B cell (primary cell): ENCODE measurements at regions not wholly inside any gene's neighbourhood (a gene's known extent, or its start where the extent isn't known, plus 50 kb on each side); places are given as distances from the start of the nearest gene placed in this dataset.

Experiments used
- ATAC-seq: fragments of 200-7000 bp; cut with Tn5 transposase; one replicate; pipeline ENCODE4 v1.10.0; 2021; ENCODE audit warnings: low read depth, mild to moderate bottlenecking, moderate number of reproducible peaks, moderate library complexity
- CTCF ChIA-PET: fragments of 350-600 bp; sonication (Branson Sonifier 250); formaldehyde crosslinking; loops from one replicate; lab custom pipeline; 2021; ENCODE audit warnings: antibody characterized with exemption, inconsistent platforms; lab: Charles Lee
- POLR2A ChIA-PET: fragments of 350-600 bp; sonication (Branson Sonifier 250); formaldehyde crosslinking; loops from one replicate; lab custom pipeline; 2021; ENCODE audit warnings: antibody characterized with exemption; lab: Charles Lee
- DNase-seq: peaks from one replicate; pipeline ENCODE4 v3.0.0; 2013
- H2AFZ ChIP-seq: 2 replicates; pipeline ENCODE4 v1.6.1; 2012; ENCODE audit warnings: mild to moderate bottlenecking, low read depth, low read length; ENCODE audit not compliant: insufficient read depth, poor library complexity, severe bottlenecking
- H3K27ac ChIP-seq, 2 donors: 1 replicate in 1 of 2; 2 replicates in 1 of 2; pipeline ENCODE4 v1.5.1; 2012 to 2013; ENCODE audit warnings: low read length in 2 of 2, mild to moderate bottlenecking in 2 of 2, moderate library complexity in 1 of 2
- H3K27me3 ChIP-seq, 4 experiments: fragments of 200-600 bp in 1 of 4; sonication (generic) in 1 of 4; replicated peaks in 1 of 4; 1 replicate in 2 of 4; 2 replicates in 2 of 4; pipeline versions ENCODE4 v1.6.1 to v1.7.0; 2013 to 2016; ENCODE audit warnings: low read length in 3 of 4, mild to moderate bottlenecking in 2 of 4, mixed read lengths in 1 of 4, moderate library complexity in 1 of 4; ENCODE audit not compliant: insufficient read depth in 4 of 4, control insufficient read depth in 3 of 4; ENCODE audit errors: control extremely low read depth in 1 of 4
- H3K36me3 ChIP-seq, 2 experiments: replicated peaks in 1 of 2; 1 replicate in 1 of 2; 2 replicates in 1 of 2; pipeline versions ENCODE4 v1.6.1 to v1.7.1; 2013; ENCODE audit warnings: low read length in 1 of 2; ENCODE audit not compliant: insufficient read depth in 2 of 2, control insufficient read depth in 1 of 2; ENCODE audit errors: control extremely low read depth in 1 of 2, extremely low read depth in 1 of 2
- H3K4me1 ChIP-seq, 2 donors: fragments of 200-600 bp in 1 of 2; sonication (generic) in 1 of 2; 1 replicate in 1 of 2; 2 replicates in 1 of 2; pipeline versions ENCODE4 v1.5.1 to v1.6.1; 2013 to 2017; ENCODE audit warnings: low read length in 2 of 2; ENCODE audit not compliant: control insufficient read depth in 2 of 2, insufficient read depth in 2 of 2
- H3K4me2 ChIP-seq: replicated peaks from 2 replicates; pipeline ENCODE3; 2012; ENCODE audit warnings: mild to moderate bottlenecking, low read depth, low read length; ENCODE audit not compliant: poor library complexity, severe bottlenecking
- H3K4me3 ChIP-seq, 5 experiments: fragments of 200-600 bp in 1 of 5; sonication (generic) in 1 of 5; 1 replicate in 3 of 5; 2 replicates in 2 of 5; pipeline versions ENCODE4 v1.5.1 to v1.7.0; 2011 to 2016; ENCODE audit warnings: low read length in 4 of 5, mild to moderate bottlenecking in 4 of 5, low read depth in 2 of 5, control low read depth in 1 of 5, moderate library complexity in 1 of 5; ENCODE audit not compliant: insufficient read depth in 1 of 5; ENCODE audit errors: control extremely low read depth in 1 of 5, extremely low read depth in 1 of 5
- H3K79me2 ChIP-seq: fragments of 200-600 bp; sonication (generic); one replicate; pipeline ENCODE4 v1.6.0; 2016; ENCODE audit warnings: low read length; ENCODE audit not compliant: control insufficient read depth, insufficient read depth
- H3K9ac ChIP-seq: fragments of 200-600 bp; sonication (generic); 2 replicates; pipeline ENCODE4 v1.6.1; 2017; ENCODE audit warnings: mild to moderate bottlenecking, low read length, moderate library complexity
- H3K9me3 ChIP-seq, 3 donors: one replicate each; pipeline versions ENCODE4 v1.6.1 to v1.7.1; 2013; ENCODE audit warnings: low read length in 2 of 3; ENCODE audit not compliant: control insufficient read depth in 2 of 3, insufficient read depth in 1 of 3; ENCODE audit errors: control extremely low read depth in 1 of 3
- H4K20me1 ChIP-seq: 2 replicates; pipeline ENCODE4 v1.6.0; 2012; ENCODE audit warnings: mild to moderate bottlenecking, low read length; ENCODE audit not compliant: insufficient read depth, control insufficient read depth, poor library complexity, severe bottlenecking
- H3K27ac Mint-ChIP-seq: one replicate; pipeline ENCODE4 v1.8.0; 2021; ENCODE audit warnings: mixed read lengths
- H3K27me3 Mint-ChIP-seq: one replicate; pipeline ENCODE4 v1.8.0; 2021; ENCODE audit warnings: mixed read lengths
- H3K4me1 Mint-ChIP-seq: one replicate; pipeline ENCODE4 v1.8.0; 2021; ENCODE audit warnings: mixed read lengths
- H3K4me3 Mint-ChIP-seq: one replicate; pipeline ENCODE4 v1.8.0; 2021; ENCODE audit warnings: mixed read lengths
- H3K9me3 Mint-ChIP-seq: one replicate; pipeline ENCODE4 v1.8.0; 2022; ENCODE audit warnings: mixed read lengths; ENCODE audit not compliant: insufficient read depth
- CTCF ChIP-seq: fragments of 200-600 bp; IDR thresholded peaks from one replicate; pipeline ENCODE4 v1.8.0; 2022; ENCODE audit warnings: antibody characterized with exemption, mild to moderate bottlenecking
- EZH2 ChIP-seq: IDR thresholded peaks from 2 replicates; pipeline ENCODE4 v1.6.1; 2012; ENCODE audit warnings: borderline replicate concordance, low read depth, mild to moderate bottlenecking, moderate library complexity, low read length; ENCODE audit not compliant: insufficient read depth, poor library complexity, severe bottlenecking
- WGBS: methylation state at CpG from one replicate; pipeline ENCODE4 v1.1.5; 2013; ENCODE audit warnings: missing lambda C conversion rate; ENCODE audit not compliant: insufficient coverage; 5-methylcytosine and 5-hydroxymethylcytosine counted together
- intact Hi-C: fragments of 100-400 bp; cut with micrococcal nuclease; formaldehyde crosslinking; loops from one replicate; pipeline ENCODE4 v1.10.0; 2022

GRCh38 chr16:73531021-73531420, 483.1 kb upstream of the ZFHX3 start:
- peaks cover 0 to 2% (median 0%) of the 10 kb centered on the region in 3 donors for H3K9me3 ChIP-seq
- Mint-ChIP-seq H3K4me3 (no peak overlapping the region), H3K27ac (no peak overlapping the region), H3K27me3 (no peaks in the 10 kb centered on the region), H3K4me1 (no peaks in the 10 kb centered on the region), H3K9me3 (no peaks in the 10 kb centered on the region)
- no peaks in the 10 kb centered on the region for H3K79me2 ChIP-seq
- ChIA-PET CTCF (no interaction called here), POLR2A (no interaction called here)
- H3K4me2 ChIP-seq: no peak overlapping the region
- no peak overlapping the region for H2AFZ ChIP-seq
- intact Hi-C loops: no loop called here
- DNase-seq (no peak), ATAC-seq (no peak)
- H3K4me1 ChIP-seq: no peaks in the 10 kb centered on the region
- no peaks in the 10 kb centered on the region for H3K36me3 ChIP-seq
- 100% methylated on average over 1 of the region's 3 CpGs for WGBS
- no peaks in the 10 kb centered on the region for H3K27me3 ChIP-seq
- no peak overlapping the region for H3K4me3 ChIP-seq
- H4K20me1 ChIP-seq: no peaks in the 10 kb centered on the region
- H3K27ac ChIP-seq: no peak overlapping the region
- TF ChIP-seq CTCF (no peak), EZH2 (no peak)
- no peak overlapping the region for H3K9ac ChIP-seq

- no peak overlapping the region for H3K4me3 ChIP-seq
- Mint-ChIP-seq H3K4me3 (no peak overlapping the region), H3K27ac (no peak overlapping the region), H3K27me3 (no peaks in the 10 kb centered on the region), H3K4me1 (no peaks in the 10 kb centered on the region), H3K9me3 (no peaks in the 10 kb centered on the region)
- intact Hi-C loops: no loop called here
- no peak overlapping the region for H3K27ac ChIP-seq
- H3K4me1 ChIP-seq: no peaks in the 10 kb centered on the region
- ATAC-seq (no peak), DNase-seq (no peak)
- H3K79me2 ChIP-seq: no peaks in the 10 kb centered on the region
- H3K9me3 ChIP-seq: peaks cover 0 to 2% (median 0%) of the 10 kb centered on the region in 3 donors
- 86% methylated on average over 1 of the region's 1 CpG for WGBS
- no peak overlapping the region for H2AFZ ChIP-seq
- H3K27me3 ChIP-seq: no peaks in the 10 kb centered on the region
- H3K36me3 ChIP-seq: no peaks in the 10 kb centered on the region
- ChIA-PET POLR2A (no interaction called here), CTCF (no interaction called here)
- H4K20me1 ChIP-seq: no peaks in the 10 kb centered on the region
- TF ChIP-seq EZH2: no peak
- no peak for TF ChIP-seq CTCF
- no peak overlapping the region for H3K9ac ChIP-seq
- no peak overlapping the region for H3K4me2 ChIP-seq
These were observed 482.6 kb upstream of the ZFHX3 start for GRCh38 chr16:73530529-73530928.
